GM03348 (cell line): ENCODE measurements at regions not wholly inside any gene's neighbourhood (a gene's known extent, or its start where the extent isn't known, plus 50 kb on each side); places are given as distances from the start of the nearest gene placed in this dataset.
"Not testable (repeated sequence)": the region's sequence is repeated elsewhere in the genome, so short reads cannot be mapped to it uniquely, and the experiment has no call there.

Experiments
- DNase-seq: peaks from one replicate; pipeline ENCODE4 v3.0.0; 2012; ENCODE audit warnings: low spot score

DNA sequence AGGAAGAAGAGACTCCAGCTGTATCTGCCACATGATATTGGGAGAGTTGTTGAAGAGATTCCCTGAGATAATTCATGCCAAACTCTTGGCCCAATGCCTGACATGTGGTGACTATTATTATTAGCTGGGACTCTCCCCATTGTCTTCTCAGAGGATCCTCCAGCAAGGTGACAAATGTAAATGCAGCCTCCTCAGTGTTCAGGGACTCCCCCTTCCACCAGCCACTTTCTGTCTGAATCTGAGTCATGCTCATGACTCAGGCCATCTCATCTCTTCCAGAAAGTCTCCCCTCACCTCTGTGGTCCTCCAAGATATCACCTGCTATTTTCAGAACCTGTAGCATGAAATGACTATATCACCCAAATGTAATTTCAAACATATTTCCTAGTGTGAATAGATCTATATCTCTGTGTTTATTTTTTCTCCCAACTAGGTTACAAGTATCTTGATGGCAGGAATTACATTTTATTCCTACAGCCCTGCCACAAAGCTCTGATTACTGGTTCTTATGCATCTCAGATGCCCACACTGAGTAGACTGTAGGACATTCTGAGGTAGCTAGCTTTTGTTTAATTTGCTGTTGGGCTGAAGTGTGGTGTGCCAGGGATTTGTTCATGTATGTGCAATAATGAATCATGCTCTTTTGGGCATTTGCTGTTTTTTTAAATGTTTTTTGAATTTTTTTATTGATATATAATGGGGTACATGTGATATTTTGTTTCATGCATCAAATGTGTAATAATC lies 126.6 kb upstream of the IL12B start:
- DNase-seq, result peak; percentile 24

DNA sequence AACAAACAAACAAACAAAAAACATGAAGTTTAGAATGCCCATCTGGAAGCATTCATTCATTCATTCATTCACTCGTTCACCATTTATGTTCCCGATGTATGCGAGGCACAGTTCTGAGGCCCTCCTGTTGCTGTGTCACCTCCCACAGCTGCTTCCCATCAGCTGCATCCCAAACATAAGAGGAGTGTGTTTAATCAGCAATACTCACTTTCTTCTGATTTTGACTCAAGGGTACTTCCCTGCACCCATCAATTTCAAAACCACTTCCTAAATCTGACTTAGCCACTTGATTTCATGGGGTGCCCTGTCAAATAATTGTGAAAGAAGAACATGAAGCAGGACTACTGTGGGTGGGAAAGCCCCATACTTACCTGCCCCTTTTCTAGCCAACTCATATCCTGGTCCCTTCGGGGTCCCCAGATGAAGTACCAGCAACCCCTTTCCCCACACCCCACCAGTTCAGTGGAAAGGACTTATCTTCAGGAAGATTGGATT lies 128.0 kb upstream of the IL12B start:
- no peak for DNase-seq

DNA sequence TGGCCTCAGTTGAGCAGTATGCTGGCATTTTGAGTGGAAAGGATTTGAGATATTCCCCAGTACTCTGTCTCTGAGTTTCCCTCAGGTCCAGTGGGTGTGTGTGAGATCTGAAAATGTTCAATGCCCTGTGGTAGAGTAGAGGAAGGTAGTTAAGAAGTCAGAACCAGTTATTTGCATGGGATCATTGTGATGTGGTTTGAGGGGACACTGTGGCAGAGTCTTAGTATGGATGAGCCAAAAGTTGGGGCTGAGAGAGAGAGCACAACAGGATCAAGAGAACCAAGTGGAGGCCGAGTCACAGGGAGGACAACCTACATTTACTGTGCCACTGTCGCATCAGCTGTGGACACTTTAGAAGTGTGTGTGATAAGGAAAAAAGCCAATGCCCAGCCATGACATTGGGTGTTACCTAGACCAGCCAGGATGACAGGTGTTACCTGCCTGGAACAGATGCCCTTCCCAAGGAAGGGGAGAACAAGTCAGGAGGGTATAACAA lies 128.9 kb upstream of the IL12B start:
- no peak for DNase-seq

DNA sequence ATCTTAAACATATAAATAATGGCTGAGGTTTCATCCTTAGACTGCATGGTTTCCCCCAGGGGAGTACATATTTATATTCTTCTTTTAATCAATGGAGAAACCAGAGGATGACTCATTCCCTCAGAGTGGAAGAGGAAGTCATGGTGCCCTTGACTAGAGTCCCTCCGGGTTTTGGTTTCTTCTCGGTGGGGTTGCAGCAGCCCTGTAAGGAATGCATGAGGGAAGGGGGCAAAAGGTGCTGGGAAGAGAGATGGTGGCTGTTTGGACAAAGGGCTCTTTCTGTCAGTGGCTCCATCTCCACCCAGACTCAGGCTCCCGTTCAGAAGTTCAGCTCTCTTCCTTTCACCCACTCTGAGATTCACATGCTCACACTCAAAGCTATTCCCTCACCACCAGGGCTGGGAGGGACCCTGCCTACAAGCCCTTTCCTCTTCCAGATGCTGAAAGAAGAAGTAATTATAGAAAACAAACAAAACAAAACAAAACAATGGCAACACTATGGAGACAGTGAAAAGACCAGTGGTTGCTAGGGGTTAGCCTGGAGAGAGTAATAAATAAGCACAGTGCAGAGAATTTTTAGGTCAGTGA lies 129.8 kb upstream of the IL12B start:
- DNase-seq, result peak; percentile 22

DNA sequence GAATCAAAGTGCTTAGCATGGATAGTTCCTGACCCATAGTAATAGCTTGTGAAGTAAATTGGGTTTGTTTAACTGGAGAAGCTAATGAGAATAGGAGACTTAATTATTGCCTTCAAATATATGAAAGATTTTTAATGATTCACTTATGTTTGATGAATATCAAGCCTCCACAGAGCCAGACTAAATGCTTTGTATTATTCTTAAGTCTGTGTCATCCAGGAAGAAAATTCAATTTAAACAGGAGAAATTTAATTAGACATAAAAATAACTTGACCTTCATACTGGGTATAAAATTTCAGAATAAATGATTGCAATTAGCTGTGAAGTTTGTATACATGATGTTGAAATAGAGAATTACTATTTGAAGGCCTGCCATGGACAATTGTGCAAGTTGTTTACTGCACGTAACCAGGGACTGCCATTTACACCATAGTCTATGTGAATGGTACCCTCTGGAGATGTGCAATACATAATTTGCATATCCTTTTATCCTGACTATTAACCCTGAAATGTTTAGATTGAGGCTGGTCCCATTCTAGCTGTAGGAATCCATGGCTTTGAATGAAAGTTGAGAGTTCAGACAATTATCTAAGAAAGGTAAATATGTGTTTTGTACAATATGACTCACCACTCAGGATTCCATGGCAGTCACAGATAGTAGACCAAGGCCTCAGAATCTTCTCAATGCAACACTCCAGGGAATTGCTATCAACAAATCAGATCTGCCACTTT lies 133.5 kb upstream of the IL12B start:
- peak; percentile 22 for DNase-seq

DNA sequence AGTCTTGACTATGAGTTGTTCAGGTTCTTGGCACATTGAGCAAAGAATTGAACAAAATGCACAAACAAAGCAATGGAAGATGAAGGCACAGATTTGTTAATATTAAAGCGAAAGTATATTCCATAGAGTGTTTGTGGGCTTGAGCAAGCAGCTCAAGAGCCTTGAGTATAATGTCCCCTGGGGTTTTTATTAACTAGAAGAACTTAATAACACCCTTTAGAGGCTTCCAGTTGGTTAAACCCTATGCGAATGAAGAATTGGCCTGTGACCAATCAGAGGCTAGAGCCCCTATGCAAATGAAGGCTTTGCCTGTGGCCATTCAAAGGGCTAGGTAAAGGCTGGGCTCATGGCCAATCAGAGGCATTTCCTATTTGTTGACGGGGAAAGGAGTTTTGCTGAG lies 135.3 kb upstream of the IL12B start:
- no peak for DNase-seq

DNA sequence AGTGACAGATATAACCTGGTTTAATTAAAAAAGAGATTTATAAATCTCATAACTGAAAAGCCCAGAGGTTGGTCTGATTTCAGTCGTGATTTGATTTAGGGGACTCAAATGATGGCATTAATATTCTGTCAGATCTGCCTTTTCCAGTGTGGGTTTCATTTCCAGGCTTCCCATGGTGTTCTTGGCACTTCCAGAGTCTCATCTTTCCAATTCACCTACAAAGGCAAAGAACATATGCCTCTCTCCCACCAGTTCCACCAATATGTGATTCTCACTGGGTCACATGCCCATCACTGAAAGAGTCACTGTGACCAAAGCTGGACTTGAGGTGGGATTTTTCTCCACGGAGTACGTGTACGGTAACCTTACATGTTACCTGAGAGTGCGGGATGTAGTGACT lies 137.4 kb upstream of the IL12B start:
- no peak for DNase-seq

DNA sequence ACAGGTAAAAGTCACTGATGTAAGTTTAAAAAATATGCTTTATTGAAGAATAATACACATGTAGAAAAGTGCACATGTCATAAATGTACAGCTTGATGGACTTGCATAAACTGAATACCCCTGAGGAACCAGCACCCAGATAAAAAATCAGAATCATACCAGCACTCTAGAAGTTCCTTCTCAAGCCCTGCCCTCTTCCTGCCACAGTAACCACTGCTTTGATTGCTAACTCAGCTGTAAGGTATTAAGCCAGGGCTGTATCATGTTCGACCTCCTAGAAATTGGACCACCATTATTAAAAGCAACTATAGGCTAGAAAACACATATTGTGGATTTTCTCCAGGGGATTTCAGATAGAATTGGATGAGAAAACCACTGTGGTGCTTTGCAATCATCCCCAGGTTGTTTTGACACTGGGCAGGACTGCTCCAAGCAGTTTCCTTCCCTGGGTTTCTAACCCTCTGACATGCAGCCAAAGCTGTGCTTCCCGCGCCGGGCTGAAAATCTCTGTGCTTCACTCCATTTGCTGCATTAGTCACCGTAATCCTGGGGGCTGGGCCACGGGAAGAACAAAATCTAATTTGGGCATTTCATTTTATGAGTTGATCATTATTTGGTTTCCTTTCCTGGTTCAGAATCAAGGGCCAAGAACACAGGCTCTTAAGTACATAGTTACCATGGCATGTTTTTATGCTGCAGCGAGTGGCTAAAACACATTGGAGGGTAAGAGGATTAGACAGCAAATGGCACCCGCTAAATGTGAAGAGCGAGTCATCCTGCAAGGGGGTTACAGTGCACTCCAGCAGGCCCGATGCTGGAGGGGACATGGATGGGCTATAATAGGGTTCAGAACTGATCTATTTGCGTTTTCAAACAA lies 139.4 kb upstream of the IL12B start:
- no peak for DNase-seq

DNA sequence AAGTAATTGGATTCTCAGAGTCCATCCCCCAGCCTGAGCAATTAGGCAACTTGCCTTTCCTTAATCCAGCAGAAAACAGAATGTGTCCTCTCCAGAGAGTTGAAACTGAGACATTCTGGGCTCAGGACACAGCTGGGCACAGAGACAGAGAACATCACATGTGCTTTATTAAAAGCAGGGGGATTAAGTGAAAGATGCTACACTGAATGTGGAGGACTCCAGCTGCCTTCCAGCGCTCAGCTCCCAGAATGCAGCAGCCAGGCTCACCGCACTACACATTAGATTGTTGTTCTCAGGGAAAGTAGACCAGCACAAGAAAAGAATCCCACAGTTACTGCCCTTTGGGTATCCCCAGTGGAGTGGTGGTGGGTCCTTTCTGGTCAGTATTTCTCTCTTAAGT lies 141.6 kb upstream of the IL12B start:
- no peak for DNase-seq

DNA sequence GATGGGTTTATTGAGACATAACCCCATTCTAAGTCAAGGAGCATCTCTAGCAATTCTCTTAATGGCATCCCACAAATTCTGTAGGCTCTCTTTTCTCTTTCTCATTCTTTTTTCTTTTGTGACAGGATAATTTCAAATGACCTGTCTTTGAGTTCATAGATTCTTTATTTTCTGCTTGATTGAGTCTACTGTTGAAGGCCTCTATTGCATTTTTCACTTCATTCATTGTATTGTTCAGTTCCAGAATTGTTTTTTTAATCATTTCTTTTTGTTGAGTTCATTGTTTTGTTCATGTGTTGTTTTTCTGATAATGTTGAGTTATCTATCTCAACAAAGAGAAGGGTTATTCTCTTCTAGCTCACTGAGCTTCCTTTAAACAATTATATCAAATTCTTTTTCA lies 144.7 kb upstream of the IL12B start:
- DNase-seq, result no peak

DNA sequence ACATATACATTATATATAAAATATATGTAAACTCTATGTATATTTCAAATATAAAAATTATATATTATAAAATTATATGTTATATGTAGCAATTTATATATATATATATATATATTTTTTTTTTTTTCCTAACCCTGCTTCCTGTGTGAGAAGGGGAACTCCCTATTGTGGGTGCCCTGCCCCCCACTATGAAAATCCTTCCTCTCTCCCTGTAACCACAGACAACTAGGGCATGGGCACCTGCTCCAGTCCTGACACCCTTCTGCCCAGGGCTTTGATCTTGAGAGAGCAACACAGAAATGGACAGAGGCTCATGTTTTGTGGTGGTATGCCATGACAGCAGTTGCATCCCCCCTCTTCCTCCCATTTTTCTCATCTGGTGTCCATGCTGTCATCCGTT lies 148.7 kb upstream of the IL12B start:
- no peak for DNase-seq

DNA sequence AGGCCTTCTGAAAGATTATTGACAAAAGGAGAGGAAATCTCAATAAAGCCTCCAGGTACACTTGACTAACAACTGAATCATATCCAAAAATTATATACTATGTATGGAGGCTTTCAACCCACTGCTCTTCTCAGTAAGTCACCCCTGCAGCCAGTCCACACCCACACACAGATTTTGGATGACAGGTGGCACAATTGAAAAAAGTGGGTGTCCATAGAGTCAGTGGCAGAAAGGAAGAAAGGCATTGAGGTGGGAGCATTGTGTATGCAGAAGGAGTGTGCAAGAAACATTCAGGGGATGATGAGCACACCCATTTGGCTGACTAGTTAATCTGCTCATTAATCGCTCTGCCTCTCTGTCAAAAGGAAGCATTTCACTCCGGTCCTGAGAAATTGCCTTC lies 150.6 kb upstream of the IL12B start:
- no peak for DNase-seq

DNA sequence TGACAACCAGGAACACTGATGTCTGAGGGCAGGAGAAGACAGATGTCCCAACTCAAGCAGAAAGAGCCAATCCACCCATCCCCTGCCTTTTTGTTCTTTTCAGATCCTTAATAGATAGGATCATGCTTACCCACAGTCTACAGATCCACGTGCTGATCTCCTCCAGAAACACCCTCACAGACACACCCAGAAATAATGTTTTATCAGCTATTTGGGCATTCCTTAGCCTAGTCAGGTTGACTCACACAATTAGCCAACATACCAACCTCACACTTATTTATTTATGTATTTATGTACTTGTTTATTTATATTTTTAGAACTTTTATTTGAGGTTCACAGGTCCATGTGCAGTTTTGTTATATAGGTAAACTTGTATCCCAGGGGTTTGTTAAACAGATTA lies 151.5 kb upstream of the IL12B start:
- DNase-seq, result no peak

DNA sequence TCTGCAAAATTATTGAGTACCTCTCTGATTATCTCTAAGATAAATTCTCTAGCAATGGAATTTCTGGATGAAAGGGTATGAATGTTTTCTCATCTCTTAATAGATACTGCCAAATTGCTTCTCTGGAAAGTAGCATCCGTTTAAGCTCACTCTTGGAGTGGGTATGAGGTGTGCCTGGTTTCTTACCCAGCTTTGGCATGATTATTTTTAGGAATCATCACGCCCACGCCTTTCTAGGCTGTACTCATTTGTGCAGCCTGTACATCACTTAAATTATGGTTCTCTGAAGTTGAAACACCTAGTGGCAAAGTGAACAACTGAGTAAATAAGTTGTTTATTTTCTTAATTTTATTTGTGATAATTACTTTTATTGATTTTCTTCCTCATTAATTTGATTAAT lies 156.5 kb upstream of the IL12B start:
- no peak for DNase-seq

DNA sequence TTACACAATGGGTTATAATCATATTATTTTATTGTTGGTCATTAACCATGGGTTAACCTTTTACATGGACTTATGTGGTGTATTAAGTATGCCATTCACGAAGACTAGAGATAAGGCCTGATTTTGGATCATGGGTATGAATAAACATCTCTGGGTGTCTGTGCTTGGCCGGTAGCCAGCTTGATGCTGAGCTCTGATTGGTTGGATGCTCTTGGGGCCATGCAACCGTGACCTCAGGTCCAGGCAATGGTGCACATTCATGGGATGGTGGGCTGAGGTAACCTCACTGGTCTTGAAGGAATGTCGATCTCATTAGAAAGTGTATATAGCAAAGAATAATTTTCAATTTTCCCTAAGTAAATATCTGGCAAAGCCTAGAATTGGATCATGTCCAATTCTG lies 158.2 kb upstream of the IL12B start:
- no peak for DNase-seq

DNA sequence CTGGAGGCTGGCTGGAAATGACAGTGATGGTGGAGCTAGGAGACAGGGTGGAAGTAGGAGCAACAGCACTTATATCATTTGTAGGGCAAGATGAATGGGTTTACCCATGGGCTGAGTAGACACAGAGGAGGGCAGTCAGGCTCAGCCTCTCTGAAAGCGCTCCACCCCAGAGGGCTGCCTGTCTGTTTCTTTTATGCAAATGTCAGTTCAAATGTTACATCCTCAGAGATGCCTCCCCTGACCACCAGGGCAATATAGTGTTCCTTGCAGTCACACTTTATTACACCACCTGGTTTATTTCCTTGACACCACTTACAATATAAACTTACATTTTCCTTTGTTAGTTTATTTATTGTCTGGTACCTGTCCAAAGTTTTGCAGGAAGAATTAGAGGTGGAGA lies 159.5 kb upstream of the IL12B start:
- no peak for DNase-seq

DNA sequence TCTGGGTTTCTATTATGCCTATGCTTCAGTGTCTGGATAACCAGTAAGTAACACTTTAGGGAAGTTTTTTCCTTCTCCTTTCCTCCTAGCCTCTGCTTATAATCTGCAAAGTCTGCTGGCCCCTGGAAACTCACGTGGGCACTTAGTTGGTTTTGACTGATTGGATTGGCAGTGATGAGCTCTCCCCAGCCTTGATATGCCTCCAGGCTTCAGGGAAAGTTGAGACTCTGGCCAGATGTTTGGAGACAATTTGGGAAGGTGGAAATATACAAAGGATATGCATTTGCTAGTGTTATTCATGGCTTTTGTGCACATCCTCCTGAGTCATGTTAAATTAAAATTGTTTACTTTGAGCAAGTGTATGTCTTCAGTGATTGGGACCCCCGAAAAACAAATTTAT lies 160.2 kb upstream of the IL12B start:
- DNase-seq, result no peak

DNA sequence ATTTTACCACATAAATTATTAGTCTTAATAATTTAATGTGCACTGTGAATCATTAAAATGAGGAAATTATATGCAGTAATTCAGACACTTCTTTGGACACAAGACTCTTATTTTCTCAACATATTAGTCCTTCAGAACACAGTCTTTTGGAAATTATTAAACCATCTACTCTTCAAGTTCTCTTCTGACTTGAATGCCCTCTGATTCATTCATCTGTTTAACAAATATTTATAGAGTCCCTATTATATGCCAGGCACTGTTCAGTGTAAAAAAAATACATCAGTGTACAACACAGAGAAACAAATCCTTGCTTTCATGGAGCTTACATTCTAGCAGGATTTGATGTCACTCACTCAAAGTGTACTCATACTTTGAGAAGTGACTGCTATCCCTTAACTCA lies 163.4 kb upstream of the IL12B start:
- no peak for DNase-seq

DNA sequence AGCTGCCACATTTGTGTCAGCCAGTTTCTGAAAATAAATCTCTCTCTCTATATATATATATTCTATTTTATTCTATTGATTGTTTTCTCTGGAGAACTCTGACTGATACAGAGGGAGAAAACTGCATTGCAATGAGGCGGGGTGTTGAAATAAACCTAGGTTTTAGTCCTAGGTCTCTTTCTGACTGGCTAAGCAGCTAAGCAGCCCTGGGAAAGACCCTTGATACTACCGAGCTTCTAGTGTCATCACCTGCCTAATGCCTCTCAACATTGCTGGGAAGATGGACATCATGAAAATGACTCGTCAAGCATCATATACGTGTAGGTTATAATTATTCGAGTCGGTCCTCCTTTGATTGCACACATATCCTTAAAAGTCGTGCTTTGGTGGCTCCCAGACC lies 166.5 kb upstream of the IL12B start:
- no peak for DNase-seq

DNA sequence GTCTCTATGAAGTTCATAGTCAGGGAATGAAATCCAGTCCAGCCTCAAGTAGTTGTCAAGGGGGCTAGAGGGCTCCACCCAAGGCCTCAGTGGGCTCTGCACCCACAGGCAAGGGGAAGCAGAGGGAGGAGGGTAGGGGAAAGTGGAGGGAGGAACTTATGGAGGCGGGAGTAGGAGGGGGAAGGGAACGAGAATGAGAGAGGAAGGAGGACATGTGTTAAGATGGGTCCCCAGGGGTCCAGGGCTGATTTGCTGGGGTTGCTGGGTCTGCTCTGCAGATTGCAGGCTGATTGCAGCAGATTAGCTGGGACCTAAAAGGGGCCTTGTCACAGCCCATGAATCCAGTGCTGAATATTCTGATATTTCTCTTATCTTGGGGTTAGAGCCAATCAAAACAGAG lies 166.9 kb upstream of the IL12B start:
- DNase-seq, result no peak

DNA sequence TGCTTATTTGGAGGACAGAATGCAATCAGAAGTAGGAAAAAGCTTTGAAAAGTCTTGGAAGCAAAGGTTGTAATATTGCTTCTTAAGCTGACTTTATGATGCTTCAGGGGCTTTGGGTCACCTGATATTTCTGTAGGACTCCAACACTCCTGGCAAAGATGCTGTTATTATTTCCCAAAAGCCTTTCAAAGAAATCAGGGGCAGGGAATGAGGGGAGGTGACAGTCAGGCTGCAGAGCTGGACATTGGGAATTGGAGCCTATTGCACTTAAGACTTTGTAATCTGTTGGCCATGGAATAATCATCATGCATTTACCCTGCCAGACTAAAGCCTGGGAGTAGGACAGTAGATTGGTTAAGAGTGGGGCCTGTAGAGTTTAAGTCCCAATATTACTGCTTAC lies 168.3 kb upstream of the IL12B start:
- no peak for DNase-seq

DNA sequence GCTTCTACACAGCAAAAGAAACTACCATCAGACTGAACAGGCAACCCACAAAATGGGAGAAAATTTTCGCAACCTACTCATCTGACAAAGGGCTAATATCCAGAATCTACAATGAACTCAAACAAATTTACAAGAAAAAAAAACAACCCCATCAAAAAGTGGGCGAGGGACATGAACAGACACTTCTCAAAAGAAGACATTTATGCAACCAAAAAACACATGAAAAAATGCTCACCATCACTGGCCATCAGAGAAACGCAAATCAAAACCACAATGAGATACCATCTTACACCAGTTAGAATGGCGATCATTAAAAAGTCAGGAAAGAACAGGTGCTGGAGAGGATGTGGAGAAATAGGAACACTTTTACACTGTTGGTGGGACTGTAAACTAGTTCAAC lies 171.8 kb upstream of the IL12B start:
- not testable (repeated sequence) for DNase-seq
